HG03196 (cell line): ENCODE measurements at regions not wholly inside any gene's neighbourhood (a gene's known extent, or its start where the extent isn't known, plus 50 kb on each side); places are given as distances from the start of the nearest gene placed in this dataset.
A peak's percentile ranks its signal among the peaks of the same experiment; 100 is the strongest.
"Not testable (repeated sequence)": the region's sequence is repeated elsewhere in the genome, so short reads cannot be mapped to it uniquely, and the experiment has no call there.

Experiments
- ATAC-seq: cut with Tn5 transposase; IDR thresholded peaks from one replicate; pipeline ENCODE4 v1.9.1; 2021; ENCODE audit not compliant: unreplicated experiment

- ATAC-seq = no peak
Measured at GRCh38 chr6:151671195-151671594, 136.3 kb upstream of the ESR1 start.

GRCh38 chr6:151674578-151674977 lies 132.9 kb upstream of the ESR1 start:
- ATAC-seq = no peak

- ATAC-seq = no peak
Measured at GRCh38 chr6:151675746-151676459, 131.6 kb upstream of the ESR1 start.

- ATAC-seq = no peak
Measured at GRCh38 chr6:151676460-151676945, 131.0 kb upstream of the ESR1 start.

GRCh38 chr6:151677404-151677803 lies 130.1 kb upstream of the ESR1 start:
- no peak for ATAC-seq

GRCh38 chr6:151679081-151679480 lies 128.4 kb upstream of the ESR1 start:
- no peak for ATAC-seq

GRCh38 chr6:151679941-151680340 lies 127.5 kb upstream of the ESR1 start:
- ATAC-seq = no peak

- ATAC-seq = no peak
Measured at GRCh38 chr6:151680846-151681432, 126.5 kb upstream of the ESR1 start.

- ATAC-seq = no peak
Measured at GRCh38 chr6:151681433-151682059, 125.9 kb upstream of the ESR1 start.

GRCh38 chr6:151682251-151682650 lies 125.2 kb upstream of the ESR1 start:
- ATAC-seq = no peak

- no peak for ATAC-seq
Measured at GRCh38 chr6:151682922-151683321, 124.6 kb upstream of the ESR1 start.

GRCh38 chr6:151683381-151683780 lies 124.1 kb upstream of the ESR1 start:
- no peak for ATAC-seq

- no peak for ATAC-seq
Measured at GRCh38 chr6:151689499-151690201, 117.8 kb upstream of the ESR1 start.

GRCh38 chr6:151690303-151690702 lies 117.2 kb upstream of the ESR1 start:
- no peak for ATAC-seq

- ATAC-seq = peak; percentile 99
Measured at GRCh38 chr6:151690768-151691562, 116.5 kb upstream of the ESR1 start.

- no peak for ATAC-seq
Measured at GRCh38 chr6:151692216-151692615, 115.3 kb upstream of the ESR1 start.

- ATAC-seq = no peak
Measured at GRCh38 chr6:151693366-151693765, 114.1 kb upstream of the ESR1 start.

- no peak for ATAC-seq
Measured at GRCh38 chr6:151695156-151695555, 112.3 kb upstream of the ESR1 start.

- not testable (repeated sequence) for ATAC-seq
Measured at GRCh38 chr6:151696302-151696701, 111.2 kb upstream of the ESR1 start.

- ATAC-seq = no peak
Measured at GRCh38 chr6:151698931-151699700, 108.4 kb upstream of the ESR1 start.
